Endothelial cell of umbilical vein (primary cell): ENCODE measurements at regions not wholly inside any gene's neighbourhood (a gene's known extent, or its start where the extent isn't known, plus 50 kb on each side); places are given as distances from the start of the nearest gene placed in this dataset.

Experiments used
- BruUV-seq: library from RNA; stranded (reverse); fragments of 400-500 nt; replicated peaks from 2 replicates; lab custom pipeline; 2021; lab: Mats Ljungman, UMichigan
- CTCF ChIA-PET: fragments of 300-600, 350-600 bp; sonication (Branson Sonifier 250); formaldehyde crosslinking; loops from one replicate; lab custom pipeline; 2021; ENCODE audit warnings: antibody characterized with exemption, inconsistent platforms; lab: Charles Lee
- POLR2A ChIA-PET: fragments of 300-600, 350-600 bp; sonication (Branson Sonifier 250); formaldehyde crosslinking; loops from one replicate; lab custom pipeline; 2021; ENCODE audit warnings: antibody characterized with exemption, inconsistent platforms; lab: Charles Lee
- DNase-seq: peaks from one replicate; pipeline ENCODE4 v3.0.0-alpha.2; 2011; ENCODE audit warnings: low read depth, low spot score
- FAIRE-seq: peaks from 2 replicates; lab custom pipeline; 2011; peaks lifted over from hg19 to GRCh38; lab: Jason Lieb, UNC
- H2AFZ ChIP-seq: 2 replicates; pipeline ENCODE4 v1.6.0; 2012; ENCODE audit warnings: low read depth, low read length, control low read depth, inconsistent platforms
- H3K27ac ChIP-seq: 2 replicates; pipeline ENCODE4 v1.5.1; 2011; ENCODE audit warnings: low read depth, mild to moderate bottlenecking, control low read depth, low read length, moderate library complexity; ENCODE audit not compliant: insufficient read depth
- H3K27me3 ChIP-seq, 2 experiments: 2 replicates each; pipeline versions ENCODE4 v1.6.0 to v1.6.1; 2011; ENCODE audit warnings: low read length in 2 of 2, mixed read lengths in 1 of 2; ENCODE audit not compliant: control insufficient read depth in 2 of 2, insufficient read depth in 2 of 2
- H3K36me3 ChIP-seq, 2 experiments: 2 replicates in 1 of 2; 3 replicates in 1 of 2; pipeline ENCODE4 v1.5.1; 2011; ENCODE audit warnings: low read length in 2 of 2, mild to moderate bottlenecking in 1 of 2, moderate library complexity in 1 of 2; ENCODE audit not compliant: control insufficient read depth in 2 of 2, insufficient read depth in 2 of 2; ENCODE audit errors: extremely low read depth in 1 of 2
- H3K4me1 ChIP-seq: 3 replicates; pipeline ENCODE4 v1.5.1; 2011; ENCODE audit warnings: mild to moderate bottlenecking, low read length; ENCODE audit not compliant: control insufficient read depth, insufficient read depth; ENCODE audit errors: extremely low read depth
- H3K4me2 ChIP-seq: 2 replicates; pipeline ENCODE4 v1.6.1; 2011; ENCODE audit warnings: low read length, control low read depth, mixed read lengths; ENCODE audit not compliant: insufficient read depth
- H3K4me3 ChIP-seq, 3 experiments: fragments of 200-600 bp in 1 of 3; sonication (generic), shearing (Covaris generic) in 1 of 3; replicated peaks in 1 of 3; 2 replicates each; pipeline ENCODE4 v1.5.1; 2011 to 2016; ENCODE audit warnings: control low read depth in 3 of 3, low read length in 3 of 3, mild to moderate bottlenecking in 2 of 3, inconsistent platforms in 1 of 3, low read depth in 1 of 3, moderate library complexity in 1 of 3; ENCODE audit not compliant: insufficient read depth in 1 of 3
- H3K79me2 ChIP-seq: 2 replicates; pipeline ENCODE4 v1.6.0; 2012; ENCODE audit warnings: low read length, inconsistent platforms; ENCODE audit not compliant: control insufficient read depth, insufficient read depth
- H3K9ac ChIP-seq: replicated peaks from 2 replicates; pipeline ENCODE3; 2011; ENCODE audit warnings: low read length, control low read depth; ENCODE audit not compliant: insufficient read depth; ENCODE audit errors: extremely low read depth
- H3K9me1 ChIP-seq: replicated peaks from 3 replicates; pipeline ENCODE4 v1.6.0; 2011; ENCODE audit warnings: mild to moderate bottlenecking, low read length; ENCODE audit not compliant: control insufficient read depth, insufficient read depth; ENCODE audit errors: extremely low read depth
- H3K9me3 ChIP-seq: replicated peaks from 2 replicates; pipeline ENCODE4 v1.5.1; 2012; ENCODE audit warnings: low read length, inconsistent platforms; ENCODE audit not compliant: control insufficient read depth, insufficient read depth
- H4K20me1 ChIP-seq: replicated peaks from 2 replicates; pipeline ENCODE3; 2011; ENCODE audit warnings: mild to moderate bottlenecking, low read length; ENCODE audit not compliant: control insufficient read depth, insufficient read depth; ENCODE audit errors: extremely low read depth
- CTCF ChIP-seq, 2 donors: IDR thresholded peaks; 1 replicate in 1 of 2; 2 replicates in 1 of 2; pipeline ENCODE4 v1.5.1; 2011; ENCODE audit warnings: low read length in 2 of 2, mild to moderate bottlenecking in 2 of 2, moderate library complexity in 2 of 2, control low read depth in 1 of 2, inconsistent platforms in 1 of 2, low read depth in 1 of 2; ENCODE audit not compliant: insufficient read depth in 1 of 2; ENCODE audit errors: extremely low read depth in 1 of 2
- EZH2 ChIP-seq: IDR thresholded peaks from 2 replicates; pipeline ENCODE4 v1.6.1; 2012; ENCODE audit warnings: borderline replicate concordance, low read depth, mild to moderate bottlenecking, moderate library complexity, low read length, inconsistent platforms; ENCODE audit not compliant: severe bottlenecking
- GATA2 ChIP-seq: IDR thresholded peaks from 2 replicates; pipeline ENCODE4 v1.7.0; 2011; ENCODE audit warnings: low read depth, mild to moderate bottlenecking, moderate library complexity, mixed read lengths, low read length; ENCODE audit not compliant: insufficient read length, insufficient read depth
- MYC ChIP-seq: IDR thresholded peaks from one replicate; pipeline ENCODE4 v1.6.1; 2011; ENCODE audit warnings: mild to moderate bottlenecking, low read depth, low read length
- dilution Hi-C: fragments of 300-500 bp; cut with MboI; formaldehyde crosslinking; loops from one replicate; pipeline ENCODE4 v1.15.0; 2019; ENCODE audit warnings: low sequenced_read_pairs; ENCODE audit not compliant: extremely low pct_ligation_motif_present
- intact Hi-C: fragments of 100-400 bp; cut with micrococcal nuclease; formaldehyde crosslinking; loops from one replicate; pipeline ENCODE4 v1.10.0; 2022
- TF ChIP-seq, protein P1 (sequence below): IDR thresholded peaks from 2 replicates; pipeline ENCODE4 v1.6.1; 2011; ENCODE audit not compliant: insufficient read depth, insufficient read length

DNA sequence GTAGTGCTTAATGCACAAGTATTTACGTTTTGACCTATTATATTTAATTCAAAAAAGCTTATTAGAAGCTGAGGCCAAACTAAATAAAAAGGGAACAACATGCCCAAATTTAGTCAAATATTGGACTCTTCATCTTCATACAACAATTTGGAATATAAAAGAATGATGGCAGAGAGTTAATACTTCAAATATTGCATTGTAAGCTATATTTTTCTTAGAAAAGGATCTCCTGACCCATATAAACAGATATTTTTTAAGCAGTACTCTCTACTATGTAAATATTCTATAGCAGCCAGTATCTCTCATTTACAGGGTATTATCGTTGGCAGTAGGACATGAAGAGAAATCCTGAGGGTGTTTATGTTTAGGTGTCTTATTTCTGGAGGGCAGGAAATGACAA, 531.2 kb downstream of the NYAP2 start:
- Histone ChIP-seq H3K27me3 (no peaks in the 10 kb centered on the region), H3K4me2 (no peak overlapping the region), H3K79me2 (no peaks in the 10 kb centered on the region), H3K27ac (no peak overlapping the region), H3K36me3 (no peaks in the 10 kb centered on the region), H3K4me1 (no peaks in the 10 kb centered on the region), H3K9me3 (no peaks in the 10 kb centered on the region), H3K9ac (no peak overlapping the region), H4K20me1 (no peaks in the 10 kb centered on the region), H2AFZ (no peak overlapping the region), H3K4me3 (no peak overlapping the region), H3K9me1 (no peaks in the 10 kb centered on the region)
- DNase-seq: no peak
- TF ChIP-seq CTCF (IDR thresholded peaks at IDR 0.05; ENCODE audit: extremely low read depth in 1 of 2, insufficient read depth in 1 of 2, low read depth in 1 of 2, low read length in 2 of 2) (no peak), EZH2 (no peak), GATA2 (no peak), MYC (no peak)
- TF ChIP-seq, protein P1, sequence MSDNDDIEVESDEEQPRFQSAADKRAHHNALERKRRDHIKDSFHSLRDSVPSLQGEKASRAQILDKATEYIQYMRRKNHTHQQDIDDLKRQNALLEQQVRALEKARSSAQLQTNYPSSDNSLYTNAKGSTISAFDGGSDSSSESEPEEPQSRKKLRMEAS: no peak
- intact Hi-C loops: no loop called here
- BruUV-seq: no TSS peak
- ChIA-PET CTCF (no interaction called here), POLR2A (no interaction called here)
- dilution Hi-C loops: no loop called here
- no peak for FAIRE-seq

- Histone ChIP-seq H3K4me1 (no peaks in the 10 kb centered on the region), H3K9me3 (no peaks in the 10 kb centered on the region), H3K4me3 (no peak overlapping the region), H3K27ac (no peak overlapping the region), H3K79me2 (no peaks in the 10 kb centered on the region), H3K9ac (no peak overlapping the region), H4K20me1 (no peaks in the 10 kb centered on the region), H3K36me3 (no peaks in the 10 kb centered on the region), H2AFZ (no peak overlapping the region), H3K4me2 (no peak overlapping the region), H3K9me1 (no peaks in the 10 kb centered on the region), H3K27me3 (no peaks in the 10 kb centered on the region)
- dilution Hi-C loops: no loop called here
- TF ChIP-seq, protein P1: no peak
- DNase-seq: no peak
- intact Hi-C loops: no loop called here
- FAIRE-seq: no peak
- POLR2A ChIA-PET: no interaction called here
- CTCF ChIA-PET: no interaction called here
- BruUV-seq: no TSS peak
These were observed 521.2 kb downstream of the NYAP2 start for GRCh38 chr2:225920621-225921220.
